B cell (primary cell): ENCODE measurements at regions not wholly inside any gene's neighbourhood (a gene's known extent, or its start where the extent isn't known, plus 50 kb on each side); places are given as distances from the start of the nearest gene placed in this dataset.

Source experiments
- ATAC-seq: fragments of 200-7000 bp; cut with Tn5 transposase; one replicate; pipeline ENCODE4 v1.10.0; 2021; ENCODE audit warnings: low read depth, mild to moderate bottlenecking, moderate number of reproducible peaks, moderate library complexity
- CTCF ChIA-PET: fragments of 350-600 bp; sonication (Branson Sonifier 250); formaldehyde crosslinking; loops from one replicate; lab custom pipeline; 2021; ENCODE audit warnings: antibody characterized with exemption, inconsistent platforms; lab: Charles Lee
- POLR2A ChIA-PET: fragments of 350-600 bp; sonication (Branson Sonifier 250); formaldehyde crosslinking; loops from one replicate; lab custom pipeline; 2021; ENCODE audit warnings: antibody characterized with exemption; lab: Charles Lee
- DNase-seq: peaks from one replicate; pipeline ENCODE4 v3.0.0; 2013
- H2AFZ ChIP-seq: 2 replicates; pipeline ENCODE4 v1.6.1; 2012; ENCODE audit warnings: mild to moderate bottlenecking, low read depth, low read length; ENCODE audit not compliant: insufficient read depth, poor library complexity, severe bottlenecking
- H3K27ac ChIP-seq, 2 donors: 1 replicate in 1 of 2; 2 replicates in 1 of 2; pipeline ENCODE4 v1.5.1; 2012 to 2013; ENCODE audit warnings: low read length in 2 of 2, mild to moderate bottlenecking in 2 of 2, moderate library complexity in 1 of 2
- H3K27me3 ChIP-seq, 4 experiments: fragments of 200-600 bp in 1 of 4; sonication (generic) in 1 of 4; replicated peaks in 1 of 4; 1 replicate in 2 of 4; 2 replicates in 2 of 4; pipeline versions ENCODE4 v1.6.1 to v1.7.0; 2013 to 2016; ENCODE audit warnings: low read length in 3 of 4, mild to moderate bottlenecking in 2 of 4, mixed read lengths in 1 of 4, moderate library complexity in 1 of 4; ENCODE audit not compliant: insufficient read depth in 4 of 4, control insufficient read depth in 3 of 4; ENCODE audit errors: control extremely low read depth in 1 of 4
- H3K36me3 ChIP-seq, 2 experiments: replicated peaks in 1 of 2; 1 replicate in 1 of 2; 2 replicates in 1 of 2; pipeline versions ENCODE4 v1.6.1 to v1.7.1; 2013; ENCODE audit warnings: low read length in 1 of 2; ENCODE audit not compliant: insufficient read depth in 2 of 2, control insufficient read depth in 1 of 2; ENCODE audit errors: control extremely low read depth in 1 of 2, extremely low read depth in 1 of 2
- H3K4me1 ChIP-seq, 2 donors: fragments of 200-600 bp in 1 of 2; sonication (generic) in 1 of 2; 1 replicate in 1 of 2; 2 replicates in 1 of 2; pipeline versions ENCODE4 v1.5.1 to v1.6.1; 2013 to 2017; ENCODE audit warnings: low read length in 2 of 2; ENCODE audit not compliant: control insufficient read depth in 2 of 2, insufficient read depth in 2 of 2
- H3K4me2 ChIP-seq: replicated peaks from 2 replicates; pipeline ENCODE3; 2012; ENCODE audit warnings: mild to moderate bottlenecking, low read depth, low read length; ENCODE audit not compliant: poor library complexity, severe bottlenecking
- H3K4me3 ChIP-seq, 5 experiments: fragments of 200-600 bp in 1 of 5; sonication (generic) in 1 of 5; 1 replicate in 3 of 5; 2 replicates in 2 of 5; pipeline versions ENCODE4 v1.5.1 to v1.7.0; 2011 to 2016; ENCODE audit warnings: low read length in 4 of 5, mild to moderate bottlenecking in 4 of 5, low read depth in 2 of 5, control low read depth in 1 of 5, moderate library complexity in 1 of 5; ENCODE audit not compliant: insufficient read depth in 1 of 5; ENCODE audit errors: control extremely low read depth in 1 of 5, extremely low read depth in 1 of 5
- H3K79me2 ChIP-seq: fragments of 200-600 bp; sonication (generic); one replicate; pipeline ENCODE4 v1.6.0; 2016; ENCODE audit warnings: low read length; ENCODE audit not compliant: control insufficient read depth, insufficient read depth
- H3K9ac ChIP-seq: fragments of 200-600 bp; sonication (generic); 2 replicates; pipeline ENCODE4 v1.6.1; 2017; ENCODE audit warnings: mild to moderate bottlenecking, low read length, moderate library complexity
- H3K9me3 ChIP-seq, 3 donors: one replicate each; pipeline versions ENCODE4 v1.6.1 to v1.7.1; 2013; ENCODE audit warnings: low read length in 2 of 3; ENCODE audit not compliant: control insufficient read depth in 2 of 3, insufficient read depth in 1 of 3; ENCODE audit errors: control extremely low read depth in 1 of 3
- H4K20me1 ChIP-seq: 2 replicates; pipeline ENCODE4 v1.6.0; 2012; ENCODE audit warnings: mild to moderate bottlenecking, low read length; ENCODE audit not compliant: insufficient read depth, control insufficient read depth, poor library complexity, severe bottlenecking
- H3K27ac Mint-ChIP-seq: one replicate; pipeline ENCODE4 v1.8.0; 2021; ENCODE audit warnings: mixed read lengths
- H3K27me3 Mint-ChIP-seq: one replicate; pipeline ENCODE4 v1.8.0; 2021; ENCODE audit warnings: mixed read lengths
- H3K4me1 Mint-ChIP-seq: one replicate; pipeline ENCODE4 v1.8.0; 2021; ENCODE audit warnings: mixed read lengths
- H3K4me3 Mint-ChIP-seq: one replicate; pipeline ENCODE4 v1.8.0; 2021; ENCODE audit warnings: mixed read lengths
- H3K9me3 Mint-ChIP-seq: one replicate; pipeline ENCODE4 v1.8.0; 2022; ENCODE audit warnings: mixed read lengths; ENCODE audit not compliant: insufficient read depth
- EZH2 ChIP-seq: IDR thresholded peaks from 2 replicates; pipeline ENCODE4 v1.6.1; 2012; ENCODE audit warnings: borderline replicate concordance, low read depth, mild to moderate bottlenecking, moderate library complexity, low read length; ENCODE audit not compliant: insufficient read depth, poor library complexity, severe bottlenecking
- WGBS: methylation state at CpG from one replicate; pipeline ENCODE4 v1.1.5; 2013; ENCODE audit warnings: missing lambda C conversion rate; ENCODE audit not compliant: insufficient coverage; 5-methylcytosine and 5-hydroxymethylcytosine counted together
- intact Hi-C: fragments of 100-400 bp; cut with micrococcal nuclease; formaldehyde crosslinking; loops from one replicate; pipeline ENCODE4 v1.10.0; 2022
- TF ChIP-seq, protein P1 (sequence below): fragments of 200-600 bp; IDR thresholded peaks from one replicate; pipeline ENCODE4 v1.8.0; 2022; ENCODE audit warnings: antibody characterized with exemption, mild to moderate bottlenecking

DNA sequence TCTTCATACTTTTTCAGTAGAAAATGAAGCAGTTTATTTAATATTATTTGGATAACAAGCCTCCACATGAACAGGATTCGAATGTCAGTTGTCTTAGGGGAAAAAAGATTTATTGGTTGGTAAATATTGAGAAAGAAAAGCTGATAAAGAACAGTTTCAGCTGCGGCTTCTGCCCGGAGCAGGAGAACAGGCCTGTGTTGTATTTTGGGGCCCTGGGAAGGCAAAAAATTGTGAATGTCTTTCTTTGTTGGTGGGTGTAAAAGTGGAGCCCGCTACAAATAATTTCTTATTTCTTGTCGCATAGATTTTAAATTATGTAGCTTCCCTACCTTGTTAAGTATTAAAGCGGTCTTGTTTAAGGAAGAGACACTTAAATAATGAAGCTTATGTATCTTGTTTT lies 90.5 kb upstream of the PAX1 start:
- Histone ChIP-seq H4K20me1 (no peaks in the 10 kb centered on the region), H3K36me3 (no peaks in the 10 kb centered on the region), H3K9me3 (peaks cover 0 to 2% (median 0%) of the 10 kb centered on the region in 3 donors), H3K4me3 (no peak overlapping the region), H3K27ac (no peak overlapping the region), H3K9ac (no peak overlapping the region), H2AFZ (no peak overlapping the region), H3K4me2 (no peak overlapping the region), H3K79me2 (no peaks in the 10 kb centered on the region), H3K27me3 (peaks cover 0 to 4% (median 0%) of the 10 kb centered on the region in 4 experiments), H3K4me1 (no peaks in the 10 kb centered on the region)
- ATAC-seq = no peak
- no peak overlapping the region for H3K27ac Mint-ChIP-seq
- POLR2A ChIA-PET = no interaction called here
- no peak overlapping the region for H3K4me3 Mint-ChIP-seq
- DNase-seq = no peak
- H3K4me1 Mint-ChIP-seq = no peaks in the 10 kb centered on the region
- peaks cover 23% of the 10 kb centered on the region for H3K27me3 Mint-ChIP-seq
- CTCF ChIA-PET = interaction anchor here (1.4 to 2.3 kb wide), 4 partner anchors 8 to 755 kb away, joined by 5 to 8 read pairs (median 6); no protein-coding TSS in a partner anchor
- TF ChIP-seq, protein P1, sequence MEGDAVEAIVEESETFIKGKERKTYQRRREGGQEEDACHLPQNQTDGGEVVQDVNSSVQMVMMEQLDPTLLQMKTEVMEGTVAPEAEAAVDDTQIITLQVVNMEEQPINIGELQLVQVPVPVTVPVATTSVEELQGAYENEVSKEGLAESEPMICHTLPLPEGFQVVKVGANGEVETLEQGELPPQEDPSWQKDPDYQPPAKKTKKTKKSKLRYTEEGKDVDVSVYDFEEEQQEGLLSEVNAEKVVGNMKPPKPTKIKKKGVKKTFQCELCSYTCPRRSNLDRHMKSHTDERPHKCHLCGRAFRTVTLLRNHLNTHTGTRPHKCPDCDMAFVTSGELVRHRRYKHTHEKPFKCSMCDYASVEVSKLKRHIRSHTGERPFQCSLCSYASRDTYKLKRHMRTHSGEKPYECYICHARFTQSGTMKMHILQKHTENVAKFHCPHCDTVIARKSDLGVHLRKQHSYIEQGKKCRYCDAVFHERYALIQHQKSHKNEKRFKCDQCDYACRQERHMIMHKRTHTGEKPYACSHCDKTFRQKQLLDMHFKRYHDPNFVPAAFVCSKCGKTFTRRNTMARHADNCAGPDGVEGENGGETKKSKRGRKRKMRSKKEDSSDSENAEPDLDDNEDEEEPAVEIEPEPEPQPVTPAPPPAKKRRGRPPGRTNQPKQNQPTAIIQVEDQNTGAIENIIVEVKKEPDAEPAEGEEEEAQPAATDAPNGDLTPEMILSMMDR = no peak
- 88% methylated on average over 3 of the region's 6 CpGs for WGBS
- H3K9me3 Mint-ChIP-seq = no peaks in the 10 kb centered on the region
- intact Hi-C loops = no loop called here

- Histone ChIP-seq H3K27ac (no peak overlapping the region), H3K4me1 (no peaks in the 10 kb centered on the region), H3K4me2 (no peak overlapping the region), H3K9me3 (peaks cover 0 to 3% (median 0%) of the 10 kb centered on the region in 3 donors), H3K4me3 (no peak overlapping the region), H3K79me2 (no peaks in the 10 kb centered on the region), H3K9ac (no peak overlapping the region), H3K27me3 (peaks cover 0 to 5% (median 0%) of the 10 kb centered on the region in 4 experiments), H3K36me3 (no peaks in the 10 kb centered on the region), H2AFZ (no peak overlapping the region), H4K20me1 (no peaks in the 10 kb centered on the region)
- intact Hi-C loops = no loop called here
- Mint-ChIP-seq H3K4me3 (no peak overlapping the region), H3K9me3 (no peaks in the 10 kb centered on the region), H3K27me3 (peaks cover 32% of the 10 kb centered on the region), H3K4me1 (no peaks in the 10 kb centered on the region), H3K27ac (no peak overlapping the region)
- ChIA-PET POLR2A (no interaction called here), CTCF (interaction anchor here (1.3 to 2.3 kb wide), 2 partner anchors 9 to 14 kb away, joined by 3 to 8 read pairs; no protein-coding TSS in a partner anchor)
- TF ChIP-seq, protein P1 = no peak
- no peak for TF ChIP-seq EZH2
- ATAC-seq (no peak), DNase-seq (no peak)
- no CpG with 5 or more reads among the region's 6 CpGs for WGBS
These were observed 92.0 kb upstream of the PAX1 start for GRCh38 chr20:21613512-21613911.
